GM18508 (cell line): ENCODE measurements at regions not wholly inside any gene's neighbourhood (a gene's known extent, or its start where the extent isn't known, plus 50 kb on each side); places are given as distances from the start of the nearest gene placed in this dataset.
"Not testable (repeated sequence)": the region's sequence is repeated elsewhere in the genome, so short reads cannot be mapped to it uniquely, and the experiment has no call there.

Experiments used
- ATAC-seq: cut with Tn5 transposase; IDR thresholded peaks from one replicate; pipeline ENCODE4 v1.9.1; 2021; ENCODE audit warnings: moderate number of reproducible peaks; ENCODE audit not compliant: insufficient read depth, unreplicated experiment

DNA sequence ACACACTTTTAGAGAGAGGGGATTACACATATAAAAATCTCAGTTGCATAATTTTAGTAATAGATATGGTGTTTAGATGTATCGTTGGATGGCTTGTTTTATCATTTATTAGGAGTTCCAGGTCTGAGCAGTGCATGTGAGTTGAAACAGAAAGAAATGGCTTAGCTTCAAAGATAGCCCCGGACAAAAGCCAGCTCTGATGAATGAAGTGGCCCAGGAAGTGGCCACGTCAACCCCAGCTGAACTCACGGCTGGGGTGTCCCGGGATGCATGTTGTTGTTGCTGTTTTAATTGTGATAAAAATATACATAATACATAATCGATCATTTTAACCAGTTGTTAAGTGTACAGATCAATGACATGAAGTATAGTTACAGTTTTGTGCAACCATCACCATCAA lies 1513.6 kb downstream of the BRD1 start:
- no peak for ATAC-seq

DNA sequence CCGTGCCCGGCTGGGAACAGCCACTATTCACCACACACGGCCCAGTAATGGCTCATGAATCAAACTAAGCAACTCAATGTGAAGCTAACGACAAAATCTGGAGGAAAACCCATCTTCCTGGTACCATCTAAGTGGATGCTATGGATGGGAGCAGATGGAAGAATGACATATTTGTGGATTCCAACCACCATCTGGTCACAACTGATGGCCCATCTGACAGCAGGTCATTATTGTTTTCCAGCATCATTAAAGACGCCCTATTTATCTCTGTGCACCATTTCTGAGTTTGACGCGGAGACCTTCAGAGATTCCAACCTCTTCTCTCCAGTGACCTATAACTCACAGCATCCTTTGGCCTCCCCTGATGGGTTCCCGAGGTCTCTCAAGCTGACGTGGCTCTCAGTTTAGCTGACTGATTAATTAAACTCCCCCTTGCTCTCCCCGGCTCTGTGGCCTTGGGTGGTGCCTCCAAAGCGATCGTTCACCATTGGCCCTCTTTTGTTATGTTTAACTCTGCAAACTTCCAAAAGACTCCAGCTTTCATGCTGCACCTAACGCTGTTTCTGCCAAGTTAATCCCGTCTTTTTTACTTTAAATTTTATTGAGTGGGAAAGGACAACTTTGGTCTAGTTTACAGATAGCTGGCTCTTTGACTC lies 1514.4 kb downstream of the BRD1 start:
- ATAC-seq = no peak

DNA sequence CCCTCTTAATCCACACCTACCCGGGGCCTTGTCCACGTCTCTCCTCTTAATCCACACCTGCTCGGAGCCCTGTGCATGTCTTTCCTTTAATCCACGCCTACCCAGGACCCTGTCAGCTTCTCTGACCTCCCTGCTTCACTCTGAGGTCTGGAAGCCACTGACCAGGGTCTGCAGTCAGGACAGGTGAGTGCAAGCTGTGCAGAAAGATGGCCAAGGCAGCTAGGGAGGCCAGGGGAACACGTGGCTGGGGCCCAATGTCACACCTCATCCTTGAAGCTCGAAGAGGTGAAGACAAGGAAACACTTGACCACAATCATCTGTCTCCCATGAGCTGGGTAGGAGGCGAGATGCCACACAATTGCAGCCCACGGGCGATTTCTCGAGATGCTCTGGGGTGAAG lies 1516.9 kb downstream of the BRD1 start:
- ATAC-seq = no peak

DNA sequence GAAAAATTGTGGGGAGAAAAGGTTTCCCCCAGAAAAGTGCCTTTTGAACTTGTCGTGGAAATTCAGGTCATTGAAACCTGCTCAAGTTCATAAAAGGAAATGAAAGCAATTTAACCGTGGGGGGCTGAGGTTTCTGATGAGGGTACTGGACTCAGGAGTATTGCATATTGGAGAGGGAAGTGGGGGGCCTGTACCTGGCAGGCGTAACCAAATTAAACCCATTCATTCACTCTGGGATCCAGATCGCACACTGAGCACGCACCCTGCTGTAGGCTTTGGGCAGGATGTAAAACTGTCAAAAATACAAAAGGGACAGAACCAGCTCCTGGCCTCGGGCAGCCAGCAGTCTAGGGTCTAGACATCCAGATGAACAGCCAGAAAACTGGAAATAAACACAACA lies 1517.4 kb downstream of the BRD1 start:
- no peak for ATAC-seq

DNA sequence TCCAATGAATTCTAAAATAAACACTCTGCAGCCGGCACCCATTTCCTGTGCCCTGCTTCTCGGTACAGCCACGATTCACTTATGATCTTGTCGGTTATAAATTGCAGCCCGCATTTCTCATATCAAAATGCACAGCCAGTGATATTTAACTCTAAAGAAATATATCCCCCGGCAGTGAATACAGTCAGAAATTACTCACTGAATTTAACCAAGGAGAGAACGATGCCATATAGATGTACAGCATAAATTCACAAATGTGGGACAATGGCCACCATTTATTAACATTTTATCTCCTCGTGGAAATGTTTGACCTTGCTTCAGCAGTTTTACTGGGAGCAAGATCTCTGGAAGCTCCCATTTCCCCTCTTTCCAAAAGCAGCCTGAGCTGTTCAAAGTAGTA lies 1517.8 kb downstream of the BRD1 start:
- ATAC-seq = no peak

DNA sequence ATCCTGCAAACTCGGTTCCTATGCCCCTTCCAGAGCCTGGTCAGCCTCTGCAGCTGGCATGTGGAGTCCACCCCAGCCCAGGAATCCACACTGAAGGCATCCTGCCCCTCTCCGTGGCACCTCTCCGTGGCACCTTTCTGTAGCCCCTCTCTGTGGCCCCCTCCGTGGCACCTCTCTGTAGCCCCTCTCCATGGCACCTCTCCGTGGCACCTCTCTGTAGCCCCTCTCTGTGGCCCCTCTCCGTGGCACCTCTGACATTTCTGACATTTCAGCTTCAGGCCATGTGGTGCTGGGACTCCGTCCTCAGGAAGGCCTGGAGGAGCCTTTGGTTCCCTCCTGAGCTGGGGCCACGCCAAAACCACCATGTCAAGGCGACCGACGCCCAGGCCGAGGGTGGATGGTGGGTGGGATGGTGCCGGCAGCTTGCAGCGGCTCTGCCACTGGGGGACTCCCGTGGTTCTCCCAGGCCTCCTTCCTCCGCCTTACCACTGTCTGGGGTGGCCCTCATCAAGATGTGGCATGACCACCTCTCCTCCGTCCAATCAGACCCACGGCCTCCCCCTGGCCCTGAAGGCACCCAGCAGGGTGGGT lies 1518.5 kb downstream of the BRD1 start:
- no peak for ATAC-seq

DNA sequence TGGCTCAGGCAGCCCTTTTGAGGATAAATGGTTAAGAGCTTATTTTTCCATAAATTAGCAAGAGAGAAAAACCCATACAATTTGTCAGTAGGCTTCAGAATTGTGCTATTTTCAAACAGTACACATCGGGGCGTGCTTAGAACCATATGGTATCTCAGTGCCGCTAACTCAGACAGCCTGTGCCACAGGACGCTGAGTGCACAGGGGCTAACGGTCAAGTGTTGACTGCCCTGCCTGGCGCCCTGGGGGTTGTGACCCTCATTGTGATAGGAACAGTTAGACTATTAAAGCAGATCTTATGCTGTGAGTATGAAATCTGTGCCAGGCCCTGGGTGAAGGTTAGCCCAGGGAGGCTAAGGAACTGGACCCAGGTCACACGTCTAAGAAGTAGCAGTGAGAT lies 1519.7 kb downstream of the BRD1 start:
- ATAC-seq = no peak

DNA sequence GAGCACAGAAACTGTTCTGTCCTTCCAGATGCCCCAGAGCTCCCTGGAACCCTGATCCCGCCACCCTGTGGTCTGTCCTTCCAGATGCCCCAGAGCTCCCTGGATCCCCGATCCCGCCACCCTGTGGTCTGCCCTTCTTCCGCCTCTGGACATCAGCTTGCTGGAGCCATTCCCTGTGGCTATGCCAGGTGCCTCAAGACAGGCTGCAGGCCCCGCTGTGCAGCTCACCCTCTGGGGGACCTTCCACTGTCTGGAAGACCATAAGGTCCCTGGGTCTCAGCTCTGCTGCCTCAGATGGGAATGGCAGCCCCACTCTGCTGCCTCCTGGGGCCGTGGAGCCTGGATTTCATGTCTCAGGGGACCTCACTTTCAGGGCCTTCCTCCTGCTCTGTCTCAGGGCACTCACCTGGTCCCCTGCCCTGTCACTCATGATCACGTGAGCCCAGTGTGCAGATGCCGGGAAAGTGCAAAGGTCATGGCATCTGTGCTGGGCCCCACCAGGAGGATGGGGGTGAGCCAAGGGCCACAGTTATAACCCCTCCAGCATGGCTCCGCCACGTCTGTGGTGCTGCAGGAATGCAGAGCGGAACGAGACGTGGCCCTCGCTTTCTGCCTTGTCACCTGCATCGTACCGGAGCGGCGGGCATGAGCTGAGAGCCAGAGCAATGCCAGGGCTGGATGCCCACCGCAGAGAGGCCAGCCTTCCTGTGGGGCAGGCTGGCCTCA lies 1520.7 kb downstream of the BRD1 start:
- no peak for ATAC-seq

DNA sequence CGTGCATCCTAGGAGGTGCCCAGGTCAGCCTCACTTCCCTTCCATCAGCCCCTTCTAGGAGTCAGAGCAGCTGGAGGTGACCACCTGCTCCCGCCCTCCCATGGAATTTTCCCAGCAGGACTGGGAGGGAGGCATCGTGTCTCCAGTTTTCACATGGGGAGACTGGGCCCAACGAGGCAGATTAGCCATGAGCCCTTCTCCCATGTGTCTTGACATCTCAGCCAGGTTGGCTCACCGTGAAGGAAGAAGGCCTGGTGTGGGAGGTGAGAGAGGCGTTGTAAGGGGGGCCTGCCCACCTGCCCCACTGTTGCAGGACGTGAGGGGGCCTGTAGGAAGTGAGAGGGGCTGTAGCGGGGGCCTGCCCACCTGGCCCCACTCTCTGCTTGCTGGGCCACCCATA lies 1521.4 kb downstream of the BRD1 start:
- no peak for ATAC-seq

DNA sequence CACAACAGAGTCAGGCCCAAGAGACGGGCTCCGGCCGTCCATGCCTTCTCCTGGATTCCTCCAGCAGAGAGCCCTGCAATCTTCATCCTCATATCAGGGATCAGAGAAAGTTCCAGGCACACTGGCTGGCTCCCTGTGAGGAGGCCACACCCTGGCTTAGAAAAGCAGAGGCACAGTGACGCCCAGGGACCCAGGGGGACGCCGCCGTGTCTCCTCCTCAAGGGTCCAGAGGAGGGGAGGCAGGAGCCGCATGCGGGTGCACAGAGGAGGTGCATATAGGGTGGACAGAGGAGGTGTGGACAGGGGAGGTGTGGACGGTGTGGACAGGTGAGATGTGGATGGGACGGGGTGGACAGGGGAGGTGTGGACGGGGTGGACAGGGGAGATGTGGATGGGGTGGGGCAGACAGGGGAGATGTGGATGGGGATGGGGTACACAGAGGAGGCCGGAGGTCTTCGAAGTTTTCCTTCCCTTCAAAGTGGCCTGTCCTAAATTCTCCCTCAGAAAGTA lies 1521.9 kb downstream of the BRD1 start:
- ATAC-seq = no peak

DNA sequence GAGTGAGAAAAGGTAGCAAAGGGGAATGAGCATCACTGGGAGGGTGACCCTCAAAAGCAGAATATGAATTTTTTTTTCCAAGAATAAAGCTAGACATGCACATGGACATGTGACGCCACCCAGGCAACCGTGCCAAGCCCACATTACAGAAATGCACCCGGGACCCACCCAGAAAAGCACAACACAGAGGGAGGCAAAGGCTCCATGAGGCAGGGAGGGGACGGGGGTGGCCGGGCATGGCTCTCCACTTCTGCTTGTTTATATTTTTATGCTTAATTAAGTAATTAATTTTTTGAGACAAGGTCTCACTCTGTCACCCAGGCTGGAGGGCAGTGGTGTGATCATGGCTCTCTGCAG lies 1524.3 kb downstream of the BRD1 start:
- ATAC-seq = no peak

DNA sequence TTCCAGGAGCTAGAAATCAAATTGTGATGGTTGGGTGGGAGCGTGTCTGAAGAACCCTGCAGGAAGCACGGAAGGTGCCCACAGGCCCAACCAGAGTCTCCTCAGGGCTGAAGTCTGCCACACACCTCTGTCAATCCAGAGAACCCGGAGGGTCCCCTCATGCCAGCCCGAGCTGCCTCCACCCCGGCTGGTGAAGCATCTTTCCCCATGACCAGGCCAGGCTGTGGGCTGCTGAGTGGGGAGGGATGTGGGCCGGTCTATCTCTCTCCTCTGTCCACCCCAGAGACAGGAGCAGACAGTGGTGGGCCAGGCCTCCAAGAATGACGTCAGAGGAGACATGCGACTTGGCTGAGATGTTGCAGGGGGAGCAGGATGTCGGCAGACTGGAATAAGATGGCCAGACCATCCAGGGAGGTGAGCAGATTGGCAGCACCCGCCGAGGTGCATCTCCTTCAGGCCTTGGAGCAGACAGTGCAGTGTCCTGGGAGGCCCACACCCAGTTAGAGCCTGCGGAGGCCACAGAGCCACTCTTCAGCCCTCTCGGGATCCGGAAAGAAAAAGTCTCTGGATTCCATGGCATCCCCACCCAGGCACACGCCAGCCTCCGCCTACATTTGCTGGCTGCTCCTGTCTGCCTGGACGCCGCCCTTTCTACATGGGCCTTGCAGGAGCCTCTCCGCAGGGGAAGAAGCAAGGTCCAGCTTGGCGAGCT lies 1524.9 kb downstream of the BRD1 start:
- no peak for ATAC-seq

DNA sequence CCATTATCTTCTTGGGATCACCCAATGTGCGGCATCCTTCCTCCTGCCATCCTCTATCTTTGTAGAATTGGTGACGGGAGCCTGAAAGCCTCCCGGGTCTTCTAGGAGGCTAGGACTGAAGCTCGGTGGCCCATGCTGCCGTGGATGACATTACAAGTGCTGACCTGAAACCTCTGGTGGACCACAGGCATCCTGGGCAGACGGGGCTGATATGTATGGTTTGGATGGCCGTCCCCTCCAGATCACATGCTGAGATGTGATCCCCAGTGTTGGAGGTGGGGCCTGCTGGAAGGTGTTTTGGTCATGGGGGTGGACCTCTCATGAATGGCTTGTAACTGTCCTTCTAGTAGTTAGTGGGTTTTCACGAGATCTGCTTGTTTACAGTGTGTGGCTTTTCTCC lies 1525.8 kb downstream of the BRD1 start:
- ATAC-seq = no peak

DNA sequence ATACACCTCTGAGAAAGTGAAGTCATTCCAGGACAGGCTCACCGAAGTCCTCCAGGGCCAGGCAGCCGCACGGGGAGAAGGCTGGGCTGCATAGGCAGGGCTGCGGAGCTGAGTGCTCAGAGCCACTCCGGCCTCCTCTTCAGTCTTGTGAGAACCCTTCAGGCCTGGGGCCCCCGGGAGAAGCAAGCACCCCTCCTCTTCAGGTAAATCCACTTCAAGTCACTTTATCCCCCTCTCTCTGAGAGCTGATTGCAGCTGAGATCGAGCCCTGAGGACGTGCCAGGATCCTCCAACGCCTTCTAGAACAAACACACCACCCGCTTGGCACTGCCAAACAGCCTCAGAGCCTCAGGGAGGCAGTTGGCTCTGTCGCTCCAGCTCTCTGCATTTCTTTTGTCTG lies 1526.3 kb downstream of the BRD1 start:
- no peak for ATAC-seq

DNA sequence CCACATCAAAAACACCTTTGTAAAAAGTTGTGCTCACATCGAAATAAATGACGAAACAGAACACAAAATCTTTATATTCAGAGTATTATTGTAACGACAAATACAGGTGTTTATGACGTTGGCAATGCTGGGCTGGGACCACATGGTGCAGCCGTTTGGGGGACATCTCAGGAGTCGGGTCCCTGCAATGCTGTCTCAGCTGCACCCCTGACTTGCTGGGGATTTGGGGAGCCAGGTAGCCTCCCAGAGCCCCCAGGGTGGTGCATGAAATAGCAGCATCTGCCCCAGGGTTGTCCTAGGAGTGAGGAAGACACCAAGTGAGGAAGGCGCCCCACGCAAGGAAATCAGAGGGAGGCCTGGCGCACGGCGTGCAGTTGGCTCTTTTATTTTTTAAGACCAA lies 1526.8 kb downstream of the BRD1 start:
- ATAC-seq = no peak

DNA sequence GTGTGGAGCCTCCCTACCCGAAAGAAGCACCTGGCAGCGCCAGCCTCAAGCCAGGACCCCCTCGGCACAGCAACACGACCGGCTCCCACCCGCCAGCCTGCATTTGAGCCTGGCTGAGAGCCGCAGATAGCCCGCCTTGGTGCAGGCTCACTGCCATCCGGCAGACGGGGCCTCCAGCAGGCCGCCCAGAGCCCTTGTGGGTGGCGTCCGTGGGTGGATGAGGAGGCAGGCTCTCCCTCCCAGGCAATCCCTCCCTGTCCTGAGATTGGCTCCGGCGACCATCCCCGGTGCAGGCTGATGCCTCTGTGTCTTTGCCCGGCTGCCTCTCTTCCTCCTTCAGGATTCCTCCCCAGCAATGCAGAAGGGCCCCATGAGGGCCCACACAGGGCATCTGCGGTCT lies 1527.9 kb downstream of the BRD1 start:
- ATAC-seq = no peak

DNA sequence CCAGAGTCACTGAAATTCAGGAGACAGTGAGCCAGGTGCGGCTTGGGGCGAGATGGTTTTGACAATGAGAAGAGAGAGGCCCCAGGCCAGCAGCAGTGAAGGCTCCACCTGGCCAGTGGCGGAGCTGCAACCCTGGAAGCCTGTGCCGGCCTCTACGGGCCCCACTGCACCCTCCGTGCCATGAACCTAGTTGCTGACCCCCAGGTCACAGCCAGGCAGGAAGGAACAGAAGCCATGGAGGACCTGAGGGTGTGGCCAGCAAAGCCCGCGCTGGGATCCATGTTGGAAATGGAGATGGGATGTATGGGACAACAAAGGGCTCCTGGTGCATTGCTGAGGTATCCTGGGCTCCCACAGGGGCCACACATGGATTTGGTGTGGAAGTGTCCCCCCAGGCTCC lies 1528.5 kb downstream of the BRD1 start:
- no peak for ATAC-seq

DNA sequence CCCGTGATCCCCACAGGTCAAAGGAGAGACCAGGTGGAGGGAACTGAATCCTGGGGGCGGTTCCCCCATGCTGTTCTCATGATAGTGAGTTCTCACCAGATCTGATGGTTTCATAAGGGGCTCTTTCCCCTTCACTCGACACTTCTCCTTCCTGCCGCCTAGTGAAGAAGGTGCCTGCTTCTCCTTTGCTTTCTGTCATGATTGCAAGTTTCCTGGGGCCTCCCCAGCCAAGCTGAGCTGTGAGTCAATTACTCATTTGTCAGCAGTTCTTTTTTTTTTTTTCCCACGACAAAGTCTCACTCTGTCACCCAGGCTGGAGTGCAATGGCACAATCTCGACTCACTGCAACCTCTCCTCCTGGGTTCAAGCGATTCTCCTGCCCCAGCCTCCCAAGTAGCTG lies 1530.4 kb downstream of the BRD1 start:
- no peak for ATAC-seq

DNA sequence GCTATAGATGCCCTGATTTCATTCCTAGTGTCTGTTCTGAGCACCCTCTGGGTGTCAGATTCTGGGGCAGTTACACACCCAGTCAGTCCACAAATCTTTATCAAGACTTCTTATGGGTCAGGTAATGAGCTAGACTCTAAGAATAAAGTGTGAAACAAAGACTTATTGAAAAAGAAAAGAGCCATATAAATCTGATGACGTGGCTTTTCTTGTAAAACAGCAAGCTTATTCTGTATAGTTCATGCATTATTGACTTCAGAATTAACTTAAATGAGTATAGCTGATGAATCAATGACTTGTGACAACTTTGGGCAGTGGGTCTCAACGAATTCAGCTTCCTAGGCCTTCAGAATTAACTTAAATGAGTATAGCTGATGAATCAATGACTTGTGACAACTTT lies 1527.5 kb downstream of the TBC1D22A start:
- ATAC-seq = not testable (repeated sequence)

DNA sequence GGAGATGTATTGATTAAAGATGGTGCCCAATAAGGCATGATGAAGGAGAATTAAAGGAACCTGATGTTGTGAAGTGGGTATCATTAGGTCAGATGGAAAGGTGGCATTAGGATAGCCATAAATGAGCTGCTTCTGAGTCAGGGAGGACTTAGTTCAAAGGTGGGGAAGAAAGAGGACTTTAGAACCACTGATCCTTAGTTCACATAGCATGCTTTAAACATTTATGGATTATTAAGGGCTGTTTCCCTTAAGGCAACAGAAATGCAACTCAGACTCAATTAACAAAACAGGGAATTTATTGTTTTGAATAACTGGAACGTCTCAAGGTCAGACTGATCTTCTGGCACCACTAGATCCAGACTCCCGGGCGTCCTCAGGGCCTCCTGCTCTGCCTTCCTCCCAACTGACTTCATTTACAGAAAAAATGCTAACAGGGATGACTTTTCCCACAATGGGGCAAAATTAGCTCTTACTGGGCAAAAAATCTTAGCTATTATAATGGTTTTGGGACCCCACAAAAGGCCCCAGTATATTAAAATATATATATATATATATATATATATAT lies 1526.0 kb downstream of the TBC1D22A start:
- no peak for ATAC-seq

DNA sequence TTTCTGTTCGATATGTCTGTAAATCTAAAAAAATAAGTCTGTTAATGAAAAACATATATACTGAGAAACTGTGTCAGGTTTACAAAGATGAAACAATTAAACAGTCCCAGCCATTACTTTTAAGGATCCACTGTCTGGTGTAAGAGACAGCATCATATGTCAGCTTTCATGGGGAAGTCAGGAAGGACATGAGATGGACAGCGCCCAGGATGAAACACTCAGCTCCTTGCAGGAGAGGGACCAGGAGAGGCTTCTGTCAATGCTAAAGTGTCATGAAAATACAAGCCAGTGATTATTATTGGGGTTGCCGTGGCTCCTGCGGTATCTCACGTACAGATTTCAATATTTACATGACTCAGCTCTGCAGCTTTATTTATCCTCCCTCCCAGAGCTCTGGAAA lies 1524.6 kb downstream of the TBC1D22A start:
- ATAC-seq = no peak
